ENCODE measurements at regions not wholly inside any gene's neighbourhood (a gene's known extent, or its start where the extent isn't known, plus 50 kb on each side); places are given as distances from the start of the nearest gene placed in this dataset.

- TF ChIP-seq YY1 (IDR thresholded peaks at IDR 0.05; ENCODE audit: low read depth), result no peak
- no peak for TF ChIP-seq RAD21 (IDR thresholded peaks at IDR 0.05; ENCODE audit: low read length)
- no peak for TF ChIP-seq FOXM1 (IDR thresholded peaks at IDR 0.05; ENCODE audit: low read depth)
- no peak for TF ChIP-seq TAF1 (IDR thresholded peaks at IDR 0.05; ENCODE audit: borderline replicate concordance, low read depth, low read length)
- no peak for TF ChIP-seq CTCF (IDR thresholded peaks at IDR 0.05)
- TF ChIP-seq GABPA (IDR thresholded peaks at IDR 0.05; ENCODE audit: low read depth), result no peak
- TF ChIP-seq EP300 (IDR thresholded peaks at IDR 0.05; ENCODE audit: borderline replicate concordance in 1 of 2, low read depth in 1 of 2, low read length in 1 of 2), result no peak
- TF ChIP-seq ELF1 (IDR thresholded peaks at IDR 0.05), result no peak
- no peak for TF ChIP-seq GATA2 (CRISPR knock-in tag; IDR thresholded peaks at IDR 0.05)
- TF ChIP-seq EZH2phosphoT487 (IDR thresholded peaks at IDR 0.05; ENCODE audit: borderline replicate concordance, low read depth), result no peak
- no peak for TF ChIP-seq FOXJ3 (CRISPR knock-in tag; IDR thresholded peaks at IDR 0.05)
- no peak for TF ChIP-seq POLR2AphosphoS5 (IDR thresholded peaks at IDR 0.05; ENCODE audit: low read depth, low read length)
These were observed 260.4 kb downstream of the METTL4 start for GRCh38 chr18:2310886-2311285.

Measured in SK-N-SH (cell line).